ENCODE measurements at regions not wholly inside any gene's neighbourhood (a gene's known extent, or its start where the extent isn't known, plus 50 kb on each side); places are given as distances from the start of the nearest gene placed in this dataset.

GRCh38 chr4:130851107-130851506, 1755.2 kb downstream of the C4orf33 start:
- no peaks in the 10 kb centered on the region for H3K4me1 ChIP-seq
- ChIA-PET POLR2A (no interaction called here), CTCF (no interaction called here)
- Mint-ChIP-seq H3K9me3 (ENCODE audit: unreplicated experiment) (no peaks in the 10 kb centered on the region), H3K4me1 (ENCODE audit: low read depth, unreplicated experiment) (no peaks in the 10 kb centered on the region), H3K4me3 (ENCODE audit: unreplicated experiment) (no peak overlapping the region), H3K36me3 (ENCODE audit: insufficient read depth, unreplicated experiment) (no peaks in the 10 kb centered on the region), H3K27me3 (ENCODE audit: insufficient read depth, unreplicated experiment) (no peaks in the 10 kb centered on the region), H3K27ac (ENCODE audit: unreplicated experiment) (no peak overlapping the region)
- H3K9me3 ChIP-seq, result no peaks in the 10 kb centered on the region
- intact Hi-C loops (cut with micrococcal nuclease; ENCODE audit: unreplicated experiment), result no loop called here
- no peak for DNase-seq
- H3K36me3 ChIP-seq (ENCODE audit: control insufficient read depth, insufficient read depth, low read length), result no peaks in the 10 kb centered on the region
- TF ChIP-seq CTCF (IDR thresholded peaks at IDR 0.05; ENCODE audit: insufficient read depth in 1 of 2, low read depth in 1 of 2, low read length in 1 of 2, severe bottlenecking in 1 of 2, unreplicated experiment in 1 of 2), result no peak
- no peak overlapping the region for H3K4me3 ChIP-seq (ENCODE audit: low read depth, low read length)
- BruUV-seq (replicated peaks), result no TSS peak
- H3K27me3 ChIP-seq (replicated peaks; ENCODE audit: control insufficient read depth, insufficient read depth, low read length), result no peaks in the 10 kb centered on the region

GRCh38 chr4:130851932-130852331, 1756.0 kb downstream of the C4orf33 start:
- DNase-seq, result no peak
- TF ChIP-seq CTCF (IDR thresholded peaks at IDR 0.05; ENCODE audit: insufficient read depth in 1 of 2, low read depth in 1 of 2, low read length in 1 of 2, severe bottlenecking in 1 of 2, unreplicated experiment in 1 of 2), result no peak
- no peaks in the 10 kb centered on the region for H3K36me3 Mint-ChIP-seq (ENCODE audit: insufficient read depth, unreplicated experiment)
- no peak overlapping the region for H3K4me3 ChIP-seq (ENCODE audit: low read depth, low read length)
- H3K27me3 Mint-ChIP-seq (ENCODE audit: insufficient read depth, unreplicated experiment), result no peaks in the 10 kb centered on the region
- H3K36me3 ChIP-seq (ENCODE audit: control insufficient read depth, insufficient read depth, low read length), result no peaks in the 10 kb centered on the region
- H3K27ac Mint-ChIP-seq (ENCODE audit: unreplicated experiment), result no peak overlapping the region
- no peaks in the 10 kb centered on the region for H3K4me1 Mint-ChIP-seq (ENCODE audit: low read depth, unreplicated experiment)
- intact Hi-C loops (cut with micrococcal nuclease; ENCODE audit: unreplicated experiment), result loop anchor here (1.0 kb wide), 1 partner anchor 14 kb away; no protein-coding TSS in a partner anchor
- H3K4me3 Mint-ChIP-seq (ENCODE audit: unreplicated experiment), result no peak overlapping the region
- no peaks in the 10 kb centered on the region for H3K27me3 ChIP-seq (replicated peaks; ENCODE audit: control insufficient read depth, insufficient read depth, low read length)
- no TSS peak for BruUV-seq (replicated peaks)
- no peaks in the 10 kb centered on the region for H3K9me3 Mint-ChIP-seq (ENCODE audit: unreplicated experiment)
- ChIA-PET POLR2A (no interaction called here), CTCF (no interaction called here)
- H3K9me3 ChIP-seq, result no peaks in the 10 kb centered on the region
- H3K4me1 ChIP-seq, result no peaks in the 10 kb centered on the region

- DNase-seq, result no peak
- H3K9me3 ChIP-seq, result no peaks in the 10 kb centered on the region
- CTCF ChIA-PET, result no interaction called here
- POLR2A ChIA-PET, result no interaction called here
- H3K27me3 ChIP-seq (replicated peaks; ENCODE audit: control insufficient read depth, insufficient read depth, low read length), result no peaks in the 10 kb centered on the region
- H3K4me3 ChIP-seq (ENCODE audit: low read depth, low read length), result no peak overlapping the region
- Mint-ChIP-seq H3K9me3 (ENCODE audit: unreplicated experiment) (no peaks in the 10 kb centered on the region), H3K4me1 (ENCODE audit: low read depth, unreplicated experiment) (no peaks in the 10 kb centered on the region), H3K27ac (ENCODE audit: unreplicated experiment) (no peak overlapping the region), H3K36me3 (ENCODE audit: insufficient read depth, unreplicated experiment) (no peaks in the 10 kb centered on the region), H3K4me3 (ENCODE audit: unreplicated experiment) (no peak overlapping the region), H3K27me3 (ENCODE audit: insufficient read depth, unreplicated experiment) (no peaks in the 10 kb centered on the region)
- H3K4me1 ChIP-seq, result no peaks in the 10 kb centered on the region
- BruUV-seq (replicated peaks), result no TSS peak
- no peak for TF ChIP-seq CTCF (IDR thresholded peaks at IDR 0.05; ENCODE audit: insufficient read depth in 1 of 2, low read depth in 1 of 2, low read length in 1 of 2, severe bottlenecking in 1 of 2, unreplicated experiment in 1 of 2)
- H3K36me3 ChIP-seq (ENCODE audit: control insufficient read depth, insufficient read depth, low read length), result no peaks in the 10 kb centered on the region
- intact Hi-C loops (cut with micrococcal nuclease; ENCODE audit: unreplicated experiment), result no loop called here
These were observed 1759.6 kb downstream of the C4orf33 start for GRCh38 chr4:130855533-130855932.

Data from Caco-2 (cell line).